ENCODE measurements at regions not wholly inside any gene's neighbourhood (a gene's known extent, or its start where the extent isn't known, plus 50 kb on each side); places are given as distances from the start of the nearest gene placed in this dataset.

DNA sequence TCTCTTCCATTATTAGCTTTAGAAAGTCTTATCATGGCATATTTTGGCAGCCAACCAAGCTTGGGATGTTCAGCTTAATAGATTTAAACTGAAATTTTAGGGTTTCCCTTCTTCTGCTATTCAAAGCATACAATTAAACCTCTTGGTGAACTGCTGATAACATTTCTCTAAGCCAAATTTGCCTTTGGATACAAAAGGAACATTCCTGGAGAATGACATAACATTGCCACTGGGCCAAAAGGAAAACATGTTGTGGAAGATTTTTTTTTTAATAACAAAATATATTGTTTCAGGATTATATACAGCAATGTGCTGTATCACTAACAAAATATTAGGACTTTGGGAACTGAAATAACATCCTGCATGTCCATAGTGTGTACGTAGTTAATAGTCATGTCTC lies 215.1 kb upstream of the TBX18 start:
- Histone ChIP-seq H3K27ac (no peak overlapping the region), H3K9me3 (no peaks in the 10 kb centered on the region), H3K36me3 (no peaks in the 10 kb centered on the region), H3K27me3 (no peaks in the 10 kb centered on the region), H3K4me1 (peaks cover 0 to 10% (median 0%) of the 10 kb centered on the region in 4 donors), H3K4me3 (no peak overlapping the region)
- intact Hi-C loops (cut with DNase I; ENCODE audit: low total_unique reads) = no loop called here
- no peak for TF ChIP-seq CTCF (IDR thresholded peaks at IDR 0.05)
- no peak for DNase-seq

- Histone ChIP-seq H3K27ac (no peak overlapping the region), H3K27me3 (no peaks in the 10 kb centered on the region), H3K36me3 (no peaks in the 10 kb centered on the region), H3K4me1 (peaks cover 0 to 10% (median 0%) of the 10 kb centered on the region in 4 donors), H3K9me3 (no peaks in the 10 kb centered on the region), H3K4me3 (no peak overlapping the region)
- no peak for TF ChIP-seq CTCF (IDR thresholded peaks at IDR 0.05)
- no peak for DNase-seq
- intact Hi-C loops (cut with DNase I; ENCODE audit: low total_unique reads) = no loop called here
Measured at GRCh38 chr6:84977363-84977705, 212.9 kb upstream of the TBX18 start.

DNA sequence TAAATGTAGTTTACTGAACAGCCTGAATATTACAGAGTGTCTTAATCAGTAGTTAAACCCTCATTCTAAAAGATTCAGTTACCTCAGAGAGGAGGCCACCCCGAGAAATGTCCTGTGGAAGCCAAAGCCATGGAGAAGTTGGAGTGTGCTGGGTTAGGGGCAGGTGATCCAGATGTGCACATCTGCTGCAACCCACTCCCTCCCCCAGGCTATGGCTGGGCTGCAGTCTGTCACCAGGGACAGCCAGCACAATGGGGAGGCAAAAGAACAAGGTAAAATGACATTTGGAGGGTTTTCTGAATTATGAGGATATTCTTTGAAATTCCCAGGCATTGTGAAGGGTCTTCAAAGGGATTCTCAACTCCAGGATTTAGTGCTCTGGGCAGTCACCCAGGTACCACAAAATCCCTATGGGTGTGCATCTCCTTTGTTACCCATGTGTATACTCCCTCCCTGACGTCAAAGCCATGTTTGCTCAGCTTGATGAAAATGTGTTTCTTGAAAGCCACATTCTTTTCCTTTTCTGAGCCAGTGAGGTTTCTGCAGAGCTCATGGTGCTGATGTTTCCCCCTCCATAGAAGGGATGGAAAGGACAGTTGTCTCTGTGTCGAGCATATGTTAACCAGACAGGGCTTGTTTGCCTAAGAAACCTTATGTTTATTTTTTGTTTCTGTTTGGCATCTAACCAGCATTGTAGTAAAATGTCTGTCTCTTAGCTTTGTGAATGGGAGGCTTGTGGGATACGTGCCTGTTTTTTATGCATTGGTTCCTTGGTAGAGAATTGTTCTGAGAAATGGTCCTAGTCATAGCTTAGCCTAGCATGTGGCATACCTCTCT lies 212.3 kb upstream of the TBX18 start:
- H3K9me3 ChIP-seq = no peaks in the 10 kb centered on the region
- no peak overlapping the region for H3K4me3 ChIP-seq
- no peak overlapping the region for H3K27ac ChIP-seq
- no peaks in the 10 kb centered on the region for H3K27me3 ChIP-seq
- no peak for DNase-seq
- intact Hi-C loops (cut with DNase I; ENCODE audit: low total_unique reads) = no loop called here
- no peaks in the 10 kb centered on the region for H3K36me3 ChIP-seq
- no peak for TF ChIP-seq CTCF (IDR thresholded peaks at IDR 0.05)
- peaks cover 0 to 10% (median 0%) of the 10 kb centered on the region in 4 donors for H3K4me1 ChIP-seq

- intact Hi-C loops (cut with DNase I; ENCODE audit: low total_unique reads) = no loop called here
- Histone ChIP-seq H3K27ac (no peak overlapping the region), H3K4me3 (no peak overlapping the region), H3K9me3 (no peaks in the 10 kb centered on the region), H3K4me1 (peaks cover 0 to 10% (median 0%) of the 10 kb centered on the region in 4 donors), H3K27me3 (no peaks in the 10 kb centered on the region), H3K36me3 (no peaks in the 10 kb centered on the region)
- no peak for DNase-seq
- TF ChIP-seq CTCF (IDR thresholded peaks at IDR 0.05) = no peak
Measured at GRCh38 chr6:84975316-84975715, 210.9 kb upstream of the TBX18 start.

GRCh38 chr6:84973606-84974005 lies 209.2 kb upstream of the TBX18 start:
- H3K4me3 ChIP-seq = no peak overlapping the region
- peaks cover 0 to under 1% (median 0%) of the 10 kb centered on the region in 3 donors for H3K9me3 ChIP-seq
- no peaks in the 10 kb centered on the region for H3K4me1 ChIP-seq
- TF ChIP-seq CTCF (IDR thresholded peaks at IDR 0.05) = no peak
- H3K36me3 ChIP-seq = no peaks in the 10 kb centered on the region
- DNase-seq = no peak
- H3K27ac ChIP-seq = no peak overlapping the region
- intact Hi-C loops (cut with DNase I; ENCODE audit: low total_unique reads) = no loop called here
- H3K27me3 ChIP-seq = no peaks in the 10 kb centered on the region

All from tibial artery (tissue), 4 donors.